ENCODE measurements at regions not wholly inside any gene's neighbourhood (a gene's known extent, or its start where the extent isn't known, plus 50 kb on each side); places are given as distances from the start of the nearest gene placed in this dataset.

- DNase-seq = no peak
- no peak for ATAC-seq (ENCODE audit: low read depth)
- CTCF ChIA-PET = no interaction called here
- Mint-ChIP-seq H3K36me3 (ENCODE audit: low read depth) (no peaks in the 10 kb centered on the region), H3K4me1 (no peaks in the 10 kb centered on the region), H3K27ac (no peak overlapping the region), H3K4me3 (no peak overlapping the region), H3K9me3 (peaks cover 2% of the 10 kb centered on the region), H3K27me3 (peaks cover 56% of the 10 kb centered on the region)
- intact Hi-C loops (cut with micrococcal nuclease) = no loop called here
- POLR2A ChIA-PET = no interaction called here
- no peak for TF ChIP-seq CTCF (IDR thresholded peaks at IDR 0.05)
These were observed 57.4 kb upstream of the RAPH1 start for GRCh38 chr2:203592470-203592869.

DNA sequence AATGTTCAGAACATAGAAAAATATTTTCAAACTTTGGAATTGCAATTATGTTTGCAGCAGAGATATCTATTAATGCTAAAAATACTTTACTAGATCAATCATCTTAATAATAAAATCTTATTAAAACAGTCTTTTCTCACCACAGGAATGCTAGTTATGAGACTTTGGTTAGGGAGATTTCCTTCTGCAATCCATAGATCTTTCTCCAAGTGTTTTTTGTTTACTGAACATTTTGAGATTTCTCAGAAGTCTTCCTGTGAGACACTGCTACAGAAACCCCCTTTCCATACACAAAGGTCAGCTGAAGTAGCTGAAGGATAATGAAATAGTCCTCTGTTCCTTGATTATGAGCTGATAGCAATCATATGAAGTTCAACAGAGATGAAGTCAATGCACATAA lies 59.4 kb upstream of the RAPH1 start:
- Mint-ChIP-seq H3K9me3 (peaks cover 8% of the 10 kb centered on the region), H3K4me3 (no peak overlapping the region), H3K27ac (no peak overlapping the region), H3K4me1 (peaks cover 12% of the 10 kb centered on the region), H3K27me3 (peaks cover 61% of the 10 kb centered on the region), H3K36me3 (ENCODE audit: low read depth) (peaks cover 2% of the 10 kb centered on the region)
- ChIA-PET CTCF (no interaction called here), POLR2A (no interaction called here)
- TF ChIP-seq CTCF (IDR thresholded peaks at IDR 0.05) = no peak
- intact Hi-C loops (cut with micrococcal nuclease) = no loop called here
- ATAC-seq (ENCODE audit: low read depth) (no peak), DNase-seq (no peak)

DNA sequence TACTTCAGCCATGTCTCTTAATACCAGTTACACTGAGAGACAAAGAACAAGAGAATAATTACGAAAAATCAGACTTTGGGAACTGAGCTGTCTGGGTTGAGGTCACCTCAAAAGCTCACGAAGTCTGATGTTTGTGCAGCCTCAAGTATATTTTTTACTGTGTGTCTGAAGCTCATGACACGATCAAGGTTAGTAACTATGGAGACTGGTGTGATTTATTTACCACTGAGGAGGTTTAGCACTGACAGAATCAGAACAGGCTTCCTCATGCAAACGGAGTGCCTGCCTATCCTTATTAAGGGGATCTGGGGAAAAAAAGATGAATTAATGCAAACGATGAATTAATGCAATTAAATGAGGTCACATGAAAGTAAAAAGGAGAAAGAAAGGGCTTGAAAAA lies 61.1 kb upstream of the RAPH1 start:
- ATAC-seq (ENCODE audit: low read depth) (no peak), DNase-seq (no peak)
- ChIA-PET CTCF (no interaction called here), POLR2A (no interaction called here)
- intact Hi-C loops (cut with micrococcal nuclease) = no loop called here
- no peak overlapping the region for H3K4me3 Mint-ChIP-seq
- TF ChIP-seq CTCF (IDR thresholded peaks at IDR 0.05) = no peak
- peaks cover 12% of the 10 kb centered on the region for H3K4me1 Mint-ChIP-seq
- H3K27ac Mint-ChIP-seq = no peak overlapping the region
- peaks cover 2% of the 10 kb centered on the region for H3K36me3 Mint-ChIP-seq (ENCODE audit: low read depth)
- H3K27me3 Mint-ChIP-seq = peaks cover 56% of the 10 kb centered on the region
- peaks cover 8% of the 10 kb centered on the region for H3K9me3 Mint-ChIP-seq

DNA sequence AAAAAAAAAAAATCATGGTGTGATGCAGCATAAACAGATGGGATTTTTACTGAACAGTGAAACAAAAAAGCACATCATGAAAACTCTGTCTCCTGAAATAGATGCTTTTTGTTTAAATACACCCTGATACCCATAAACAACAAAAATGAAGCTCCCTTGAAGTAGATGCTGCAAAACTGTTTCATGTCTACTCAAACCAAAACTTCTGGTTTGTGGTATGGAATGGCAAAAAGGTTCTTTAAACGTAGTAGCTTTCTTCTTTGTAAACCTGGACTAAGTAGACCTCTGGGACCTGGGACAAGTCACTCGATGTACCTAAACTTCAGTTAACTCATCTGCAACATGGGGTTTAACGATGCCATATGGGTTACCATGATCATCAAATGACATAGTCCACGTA lies 64.4 kb upstream of the RAPH1 start:
- Mint-ChIP-seq H3K36me3 (ENCODE audit: low read depth) (peaks cover 2% of the 10 kb centered on the region), H3K9me3 (peaks cover 8% of the 10 kb centered on the region), H3K27ac (no peak overlapping the region), H3K4me1 (peaks cover 12% of the 10 kb centered on the region), H3K4me3 (no peak overlapping the region), H3K27me3 (peaks cover 67% of the 10 kb centered on the region)
- no peak for TF ChIP-seq CTCF (IDR thresholded peaks at IDR 0.05)
- intact Hi-C loops (cut with micrococcal nuclease) = no loop called here
- DNase-seq (no peak), ATAC-seq (ENCODE audit: low read depth) (no peak)
- CTCF ChIA-PET = no interaction called here
- POLR2A ChIA-PET = no interaction called here

- H3K27ac Mint-ChIP-seq = no peak overlapping the region
- peaks cover 8% of the 10 kb centered on the region for H3K9me3 Mint-ChIP-seq
- ATAC-seq (ENCODE audit: low read depth) (no peak), DNase-seq (no peak)
- H3K36me3 Mint-ChIP-seq (ENCODE audit: low read depth) = peaks cover 2% of the 10 kb centered on the region
- H3K4me1 Mint-ChIP-seq = peaks cover 12% of the 10 kb centered on the region
- H3K27me3 Mint-ChIP-seq = peaks cover 63% of the 10 kb centered on the region
- POLR2A ChIA-PET = no interaction called here
- CTCF ChIA-PET = no interaction called here
- intact Hi-C loops (cut with micrococcal nuclease) = no loop called here
- no peak overlapping the region for H3K4me3 Mint-ChIP-seq
- TF ChIP-seq CTCF (IDR thresholded peaks at IDR 0.05) = no peak
These were observed 65.2 kb upstream of the RAPH1 start for GRCh38 chr2:203600286-203600685.

All from activated B cell treated with CpG ODN at 0.5 μM for 24 hours (primary cell).